ENCODE measurements at regions not wholly inside any gene's neighbourhood (a gene's known extent, or its start where the extent isn't known, plus 50 kb on each side); places are given as distances from the start of the nearest gene placed in this dataset.

- no peak for DNase-seq
- TF ChIP-seq CTCF (IDR thresholded peaks at IDR 0.05; ENCODE audit: low read depth, low read length, missing control alignments): no peak
- in situ Hi-C loops (cut with HindIII; ENCODE audit: low pct_ligation_motif_present, low sequenced_read_pairs): no loop called here
- Histone ChIP-seq H3K27ac (no peak overlapping the region), H3K4me3 (ENCODE audit: low read depth, low read length) (no peak overlapping the region), H3K27me3 (replicated peaks) (peaks cover 2% of the 10 kb centered on the region), H3K36me3 (replicated peaks) (no peaks in the 10 kb centered on the region)
These were observed 94.4 kb upstream of the ALX4 start for GRCh38 chr11:44404301-44404700.

GRCh38 chr11:44404736-44405395 is 94.9 kb upstream of the ALX4 start:
- TF ChIP-seq CTCF (IDR thresholded peaks at IDR 0.05; ENCODE audit: low read depth, low read length, missing control alignments): no peak
- H3K4me3 ChIP-seq (ENCODE audit: low read depth, low read length): no peak overlapping the region
- no peak overlapping the region for H3K27ac ChIP-seq
- in situ Hi-C loops (cut with HindIII; ENCODE audit: low pct_ligation_motif_present, low sequenced_read_pairs): no loop called here
- H3K36me3 ChIP-seq (replicated peaks): no peaks in the 10 kb centered on the region
- no peak for DNase-seq
- H3K27me3 ChIP-seq (replicated peaks): peaks cover 2% of the 10 kb centered on the region

- DNase-seq: no peak
- Histone ChIP-seq H3K27me3 (replicated peaks) (peaks cover 4% of the 10 kb centered on the region), H3K27ac (no peak overlapping the region), H3K36me3 (replicated peaks) (no peaks in the 10 kb centered on the region), H3K4me3 (ENCODE audit: low read depth, low read length) (no peak overlapping the region)
- no peak for TF ChIP-seq CTCF (IDR thresholded peaks at IDR 0.05; ENCODE audit: low read depth, low read length, missing control alignments)
- in situ Hi-C loops (cut with HindIII; ENCODE audit: low pct_ligation_motif_present, low sequenced_read_pairs): no loop called here
These were observed 97.5 kb upstream of the ALX4 start for GRCh38 chr11:44407211-44407996.

DNA sequence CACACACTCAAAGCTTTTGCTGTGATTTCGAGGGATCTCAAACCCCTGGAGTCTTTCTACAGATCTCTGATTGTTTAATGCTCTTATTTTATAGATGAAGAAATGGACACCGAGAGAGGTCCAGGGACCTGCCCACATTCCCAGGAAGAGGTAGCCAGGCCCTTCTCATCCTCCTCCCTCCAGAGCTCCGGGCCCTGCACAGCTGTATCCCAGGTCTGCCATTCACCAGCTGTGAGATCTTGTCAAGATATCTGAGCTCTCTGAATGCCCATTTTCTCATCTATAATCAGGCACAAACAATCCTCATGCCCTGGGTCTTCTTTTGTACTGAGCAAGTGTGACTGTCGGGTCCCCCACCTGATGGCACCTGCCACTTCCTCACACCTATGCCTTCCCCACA is 98.2 kb upstream of the ALX4 start:
- DNase-seq: no peak
- TF ChIP-seq CTCF (IDR thresholded peaks at IDR 0.05; ENCODE audit: low read depth, low read length, missing control alignments): no peak
- H3K4me3 ChIP-seq (ENCODE audit: low read depth, low read length): no peak overlapping the region
- no peaks in the 10 kb centered on the region for H3K36me3 ChIP-seq (replicated peaks)
- in situ Hi-C loops (cut with HindIII; ENCODE audit: low pct_ligation_motif_present, low sequenced_read_pairs): no loop called here
- peaks cover 6% of the 10 kb centered on the region for H3K27me3 ChIP-seq (replicated peaks)
- no peak overlapping the region for H3K27ac ChIP-seq

DNA sequence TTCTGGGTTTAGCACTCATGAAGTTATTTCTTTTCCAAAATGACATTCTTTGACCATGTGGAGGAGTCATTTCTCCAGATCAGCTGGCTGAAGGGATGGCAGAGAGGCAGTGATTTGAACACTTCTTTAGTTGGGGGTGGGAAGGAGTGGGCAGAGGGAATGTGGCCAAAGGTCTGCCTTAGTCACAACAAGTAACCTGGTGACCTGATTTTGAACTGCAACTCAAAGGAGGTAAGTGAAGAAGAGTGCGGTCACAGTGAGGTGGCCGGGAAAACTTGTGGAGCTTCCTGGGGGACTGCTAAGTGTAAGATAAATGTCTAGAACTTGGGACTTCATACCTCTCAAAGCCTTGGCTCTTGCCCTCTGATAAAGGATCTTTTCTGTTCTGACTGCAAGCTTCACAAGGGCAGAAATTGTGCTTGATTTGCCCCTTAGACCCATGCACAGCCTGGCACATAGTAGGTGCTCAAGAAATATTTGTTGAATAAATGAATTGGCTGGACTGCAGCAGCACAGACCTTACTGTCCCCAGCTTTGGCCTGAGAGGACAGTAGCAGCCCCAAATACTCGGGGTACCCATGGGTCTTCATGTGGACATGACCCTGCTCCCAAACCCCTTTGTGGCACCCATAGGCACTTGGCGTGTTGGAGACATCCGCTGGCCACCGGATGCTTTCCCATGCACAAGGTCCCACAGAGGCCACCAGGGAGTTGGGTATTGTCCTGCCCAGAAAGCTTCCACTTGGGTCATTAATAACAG is 99.0 kb upstream of the ALX4 start:
- Histone ChIP-seq H3K36me3 (replicated peaks) (no peaks in the 10 kb centered on the region), H3K27ac (no peak overlapping the region), H3K27me3 (replicated peaks) (peaks cover 6% of the 10 kb centered on the region), H3K4me3 (ENCODE audit: low read depth, low read length) (no peak overlapping the region)
- in situ Hi-C loops (cut with HindIII; ENCODE audit: low pct_ligation_motif_present, low sequenced_read_pairs): no loop called here
- DNase-seq: no peak
- no peak for TF ChIP-seq CTCF (IDR thresholded peaks at IDR 0.05; ENCODE audit: low read depth, low read length, missing control alignments)
